HUES6 (cell line): ENCODE measurements at regions not wholly inside any gene's neighbourhood (a gene's known extent, or its start where the extent isn't known, plus 50 kb on each side); places are given as distances from the start of the nearest gene placed in this dataset.

Source experiments
- H3K27ac ChIP-seq: 2 replicates; pipeline ENCODE4 v1.7.0; 2013; ENCODE audit warnings: low read depth, mild to moderate bottlenecking, low read length, inconsistent platforms
- H3K27me3 ChIP-seq: 2 replicates; pipeline ENCODE4 v1.6.1; 2013; ENCODE audit warnings: low read length; ENCODE audit not compliant: control insufficient read depth, insufficient read depth
- H3K36me3 ChIP-seq: 2 replicates; pipeline ENCODE4 v1.6.1; 2013; ENCODE audit warnings: low read length; ENCODE audit not compliant: control insufficient read depth, insufficient read depth
- H3K4me1 ChIP-seq: 2 replicates; pipeline ENCODE4 v1.6.1; 2013; ENCODE audit warnings: low read length; ENCODE audit not compliant: control insufficient read depth, insufficient read depth
- H3K4me3 ChIP-seq: 2 replicates; pipeline ENCODE4 v1.5.1; 2013; ENCODE audit warnings: low read depth, low read length
- H3K9ac ChIP-seq: one replicate; pipeline ENCODE4 v1.6.1; 2013; ENCODE audit warnings: mild to moderate bottlenecking, low read length
- H3K9me3 ChIP-seq: 2 replicates; pipeline ENCODE4 v1.6.1; 2013; ENCODE audit warnings: low read depth, low read length; ENCODE audit not compliant: control insufficient read depth, insufficient read depth

DNA sequence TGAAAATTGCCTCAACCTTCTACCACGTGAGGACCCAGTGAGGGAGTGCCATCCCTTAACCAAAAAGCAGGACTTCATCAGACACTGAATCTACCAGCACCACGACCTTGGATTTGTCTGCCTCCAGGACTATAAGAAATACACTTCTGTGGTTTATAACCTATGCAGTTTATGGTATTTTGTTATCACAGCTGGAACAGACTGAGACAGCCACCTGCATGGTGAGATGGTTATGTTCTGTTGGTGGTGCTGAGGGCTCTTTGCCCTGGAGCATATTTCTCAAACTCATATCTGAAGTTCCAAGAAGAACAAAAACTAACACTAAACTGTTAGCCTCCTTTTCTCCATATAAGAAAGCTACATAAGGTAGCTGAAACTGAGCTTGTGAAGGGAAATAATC is 69.8 kb upstream of the RGS18 start:
- H3K27me3 ChIP-seq: no peaks in the 10 kb centered on the region
- H3K4me1 ChIP-seq: no peaks in the 10 kb centered on the region
- no peak overlapping the region for H3K9ac ChIP-seq
- H3K9me3 ChIP-seq: no peaks in the 10 kb centered on the region
- no peaks in the 10 kb centered on the region for H3K36me3 ChIP-seq
- H3K4me3 ChIP-seq: no peak overlapping the region
- H3K27ac ChIP-seq: no peak overlapping the region

DNA sequence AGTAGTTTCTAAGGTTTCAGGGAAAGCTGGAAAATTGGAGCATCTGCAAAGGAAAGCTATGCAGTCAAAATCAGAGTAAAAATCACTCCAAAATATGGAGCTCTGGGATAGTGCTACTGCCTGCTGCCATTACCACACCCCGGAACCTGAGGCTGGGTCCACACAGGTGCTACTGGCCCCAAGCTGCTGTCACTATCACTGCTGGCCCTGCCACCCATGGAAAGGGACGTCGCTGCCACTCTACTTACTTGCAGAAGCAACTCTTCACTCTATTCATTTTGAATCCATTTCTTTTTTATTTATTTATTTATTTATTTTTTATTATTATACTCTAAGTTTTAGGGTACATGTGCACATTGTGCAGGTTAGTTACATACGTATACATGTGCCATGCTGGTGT is 60.3 kb upstream of the RGS18 start:
- H3K9me3 ChIP-seq: no peaks in the 10 kb centered on the region
- no peak overlapping the region for H3K9ac ChIP-seq
- H3K36me3 ChIP-seq: no peaks in the 10 kb centered on the region
- H3K4me3 ChIP-seq: no peak overlapping the region
- H3K27ac ChIP-seq: no peak overlapping the region
- H3K4me1 ChIP-seq: no peaks in the 10 kb centered on the region
- peaks cover 9% of the 10 kb centered on the region; the same call in 1 of the 2 replicates for H3K27me3 ChIP-seq

DNA sequence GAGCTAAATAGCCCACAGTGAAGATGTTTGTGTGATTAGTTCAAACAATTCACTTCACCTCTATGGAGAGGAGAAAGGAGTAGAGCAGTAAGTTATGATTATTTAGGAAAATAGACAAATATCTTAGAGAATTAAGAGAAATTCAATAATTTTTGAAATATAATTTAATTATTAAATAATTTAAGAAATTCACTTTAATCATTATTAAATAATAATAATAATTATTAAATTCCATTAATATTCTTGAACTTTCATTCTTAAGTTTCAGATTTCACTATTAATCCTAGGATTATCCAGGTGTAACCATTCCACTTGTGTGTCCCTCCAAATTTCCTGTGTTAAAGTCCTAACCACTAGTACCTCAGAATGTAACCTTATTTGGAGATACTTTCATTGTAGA is 58.9 kb upstream of the RGS18 start:
- H3K9me3 ChIP-seq: no peaks in the 10 kb centered on the region
- H3K9ac ChIP-seq: no peak overlapping the region
- no peak overlapping the region for H3K27ac ChIP-seq
- H3K27me3 ChIP-seq: peaks cover 9% of the 10 kb centered on the region; the same call in 1 of the 2 replicates
- no peak overlapping the region for H3K4me3 ChIP-seq
- H3K36me3 ChIP-seq: no peaks in the 10 kb centered on the region
- H3K4me1 ChIP-seq: no peaks in the 10 kb centered on the region

DNA sequence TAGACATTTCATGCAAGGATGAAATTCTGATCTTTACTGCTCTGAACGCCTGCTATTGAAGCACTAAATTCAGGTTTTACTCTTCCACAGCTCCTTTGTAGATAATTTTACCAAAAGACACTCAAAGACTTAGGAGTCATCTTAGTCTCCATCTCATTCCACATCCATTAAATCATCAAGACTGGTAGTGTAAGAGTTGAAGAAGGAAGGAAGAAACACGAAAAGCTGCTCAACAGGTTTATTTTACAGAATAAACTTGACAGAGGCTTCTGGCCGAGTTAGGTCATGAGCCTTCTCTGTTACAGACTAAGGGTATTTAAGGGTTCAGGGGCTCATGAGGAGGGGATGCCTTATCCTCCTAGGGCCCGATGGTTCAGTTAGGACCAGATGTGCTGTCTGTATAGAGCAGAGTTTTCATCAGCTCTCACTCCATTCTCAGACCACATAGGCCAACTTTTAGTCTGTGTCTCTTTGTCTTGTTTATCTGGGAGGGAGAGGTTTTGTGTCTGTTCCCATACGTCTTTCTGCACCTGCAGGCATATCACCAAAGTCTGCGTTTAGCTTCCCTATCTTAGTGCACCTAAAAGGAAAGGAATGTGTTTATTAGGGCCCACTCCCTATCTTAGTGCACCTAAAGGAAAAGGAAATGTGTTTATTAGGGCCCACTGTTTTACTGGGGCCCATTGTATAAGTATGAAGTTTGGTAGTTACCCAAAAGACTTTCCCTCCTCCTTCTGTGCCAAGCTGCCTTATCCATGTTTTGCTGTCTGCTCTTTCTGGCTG is 57.4 kb upstream of the RGS18 start:
- Histone ChIP-seq H3K27ac (no peak overlapping the region), H3K27me3 (peaks cover 9% of the 10 kb centered on the region; the same call in 1 of the 2 replicates), H3K9me3 (no peaks in the 10 kb centered on the region), H3K4me3 (no peak overlapping the region), H3K36me3 (no peaks in the 10 kb centered on the region), H3K4me1 (no peaks in the 10 kb centered on the region), H3K9ac (no peak overlapping the region)

DNA sequence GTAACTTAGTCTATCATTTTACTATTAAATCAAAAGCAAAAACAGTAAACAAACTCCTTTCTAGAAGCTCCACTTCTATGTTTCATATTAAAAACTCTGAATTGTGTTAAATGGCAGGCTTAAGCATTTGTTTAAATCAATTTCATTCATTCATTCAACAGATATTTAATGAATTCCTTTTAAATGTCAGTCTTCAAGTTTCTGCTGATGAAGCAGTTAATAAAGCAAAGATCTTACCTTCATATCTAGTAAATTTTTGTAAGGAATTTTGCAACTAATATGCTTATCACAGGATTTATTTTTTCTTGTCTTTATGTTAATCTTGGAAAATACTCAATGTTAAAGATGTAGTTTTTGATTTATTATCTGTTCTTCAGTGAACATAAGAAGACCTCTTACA is 54.1 kb upstream of the RGS18 start:
- no peak overlapping the region for H3K27ac ChIP-seq
- H3K9me3 ChIP-seq: no peaks in the 10 kb centered on the region
- no peak overlapping the region for H3K9ac ChIP-seq
- H3K4me3 ChIP-seq: no peak overlapping the region
- H3K27me3 ChIP-seq: peaks cover 9% of the 10 kb centered on the region; the same call in 1 of the 2 replicates
- no peaks in the 10 kb centered on the region for H3K4me1 ChIP-seq
- H3K36me3 ChIP-seq: no peaks in the 10 kb centered on the region

DNA sequence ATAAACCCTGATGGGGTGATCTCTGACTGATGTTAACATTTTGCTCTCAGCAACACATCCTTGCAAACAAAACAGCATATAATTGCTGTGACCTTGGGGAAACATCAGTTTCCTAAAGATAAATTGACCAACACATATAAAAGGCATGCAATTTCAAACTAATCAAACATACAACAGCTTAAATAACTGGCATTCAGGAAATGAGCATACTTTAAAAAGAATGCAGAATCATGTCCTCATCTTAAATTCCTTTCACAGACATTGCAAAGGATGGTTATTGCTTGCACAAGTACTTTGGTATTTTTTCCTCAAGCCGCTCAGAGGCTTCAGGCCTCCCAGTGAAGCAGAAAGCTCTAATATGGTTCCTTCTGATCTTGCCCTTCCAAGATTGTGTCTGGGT is 53.4 kb upstream of the RGS18 start:
- H3K9me3 ChIP-seq: no peaks in the 10 kb centered on the region
- no peaks in the 10 kb centered on the region for H3K4me1 ChIP-seq
- H3K27ac ChIP-seq: no peak overlapping the region
- H3K9ac ChIP-seq: no peak overlapping the region
- H3K36me3 ChIP-seq: no peaks in the 10 kb centered on the region
- H3K4me3 ChIP-seq: no peak overlapping the region
- H3K27me3 ChIP-seq: peaks cover 8% of the 10 kb centered on the region; the same call in 1 of the 2 replicates

DNA sequence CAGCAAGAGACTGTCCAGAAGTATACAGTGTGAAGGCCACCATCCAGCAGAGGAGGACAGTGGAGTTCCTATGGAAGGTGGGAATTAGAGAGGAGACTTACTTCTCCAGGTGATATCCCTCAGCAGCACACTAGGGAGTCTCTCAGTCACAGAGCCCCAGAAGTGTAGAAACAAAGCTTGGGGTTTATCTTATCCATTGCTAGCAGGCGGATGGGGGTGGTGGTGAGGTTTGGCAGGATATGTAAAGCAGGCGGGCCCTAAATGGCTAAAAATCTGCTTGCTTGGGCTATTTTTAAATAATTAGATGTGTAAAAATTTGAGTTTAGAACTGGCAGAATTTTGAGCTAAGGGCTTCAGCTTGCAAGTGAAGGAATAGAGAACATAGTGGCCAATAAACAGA is 50.1 kb upstream of the RGS18 start:
- no peaks in the 10 kb centered on the region for H3K27me3 ChIP-seq
- H3K4me3 ChIP-seq: no peak overlapping the region
- H3K36me3 ChIP-seq: no peaks in the 10 kb centered on the region
- H3K9ac ChIP-seq: no peak overlapping the region
- H3K4me1 ChIP-seq: no peaks in the 10 kb centered on the region
- no peaks in the 10 kb centered on the region for H3K9me3 ChIP-seq
- no peak overlapping the region for H3K27ac ChIP-seq
